DND-41 (cell line): ENCODE measurements at regions not wholly inside any gene's neighbourhood (a gene's known extent, or its start where the extent isn't known, plus 50 kb on each side); places are given as distances from the start of the nearest gene placed in this dataset.

Experiments
- ATAC-seq: fragments of 200-7000 bp; cut with Tn5 transposase; 3 replicates; pipeline ENCODE4 v1.9.1; 2021; ENCODE audit warnings: low read depth; ENCODE audit not compliant: insufficient read depth
- DNase-seq: peaks from one replicate; pipeline ENCODE4 v3.0.0-alpha.2; 2020
- H2AFZ ChIP-seq: 2 replicates; pipeline ENCODE4 v1.6.0; 2012; ENCODE audit warnings: low read depth, low read length
- H3K27ac ChIP-seq: 2 replicates; pipeline ENCODE4 v1.5.1; 2012; ENCODE audit warnings: low read length, inconsistent platforms
- H3K27me3 ChIP-seq: fragments of 200-600 bp; sonication (generic); 2 replicates; pipeline ENCODE4 v1.6.0; 2012; ENCODE audit warnings: low read length, mild to moderate bottlenecking, inconsistent platforms; ENCODE audit not compliant: insufficient read depth, poor library complexity
- H3K36me3 ChIP-seq: 2 replicates; pipeline ENCODE4 v1.5.1; 2012; ENCODE audit warnings: low read length, inconsistent platforms; ENCODE audit not compliant: insufficient read depth
- H3K4me1 ChIP-seq: 2 replicates; pipeline ENCODE4 v1.5.1; 2012; ENCODE audit warnings: mild to moderate bottlenecking, low read length; ENCODE audit not compliant: insufficient read depth
- H3K4me2 ChIP-seq: 2 replicates; pipeline ENCODE4 v1.6.0; 2012; ENCODE audit warnings: mild to moderate bottlenecking, moderate library complexity, low read length, inconsistent platforms; ENCODE audit not compliant: insufficient read depth
- H3K4me3 ChIP-seq, 2 experiments: fragments of 200-600 bp in 1 of 2; shearing (Covaris generic) in 1 of 2; 2 replicates each; pipeline ENCODE4 v1.5.1; 2012 to 2016; ENCODE audit warnings: inconsistent platforms in 2 of 2, low read length in 2 of 2, mild to moderate bottlenecking in 2 of 2, low read depth in 1 of 2, moderate library complexity in 1 of 2
- H3K79me2 ChIP-seq: 2 replicates; pipeline ENCODE4 v1.6.0; 2012; ENCODE audit warnings: low read length, inconsistent platforms; ENCODE audit not compliant: insufficient read depth
- H3K9ac ChIP-seq: 2 replicates; pipeline ENCODE4 v1.6.0; 2012; ENCODE audit warnings: low read depth, mild to moderate bottlenecking, inconsistent platforms, low read length, moderate library complexity
- H3K9me3 ChIP-seq: 2 replicates; pipeline ENCODE4 v1.5.1; 2012; ENCODE audit warnings: low read length, moderate library complexity, mild to moderate bottlenecking, inconsistent platforms; ENCODE audit not compliant: insufficient read depth, severe bottlenecking
- H4K20me1 ChIP-seq: 2 replicates; pipeline ENCODE4 v1.6.0; 2012; ENCODE audit warnings: low read length; ENCODE audit not compliant: insufficient read depth
- EZH2 ChIP-seq: IDR thresholded peaks from 3 replicates; pipeline ENCODE4 v1.6.1; 2012; ENCODE audit warnings: borderline replicate concordance, low read depth, mild to moderate bottlenecking, moderate library complexity, low read length, inconsistent platforms; ENCODE audit not compliant: severe bottlenecking
- TF ChIP-seq, protein P1 (sequence below): IDR thresholded peaks from 2 replicates; pipeline ENCODE4 v1.5.1; 2012; ENCODE audit warnings: borderline replicate concordance, low read length, moderate library complexity, mild to moderate bottlenecking; ENCODE audit not compliant: poor library complexity, severe bottlenecking; ENCODE audit errors: extremely low read depth

DNA sequence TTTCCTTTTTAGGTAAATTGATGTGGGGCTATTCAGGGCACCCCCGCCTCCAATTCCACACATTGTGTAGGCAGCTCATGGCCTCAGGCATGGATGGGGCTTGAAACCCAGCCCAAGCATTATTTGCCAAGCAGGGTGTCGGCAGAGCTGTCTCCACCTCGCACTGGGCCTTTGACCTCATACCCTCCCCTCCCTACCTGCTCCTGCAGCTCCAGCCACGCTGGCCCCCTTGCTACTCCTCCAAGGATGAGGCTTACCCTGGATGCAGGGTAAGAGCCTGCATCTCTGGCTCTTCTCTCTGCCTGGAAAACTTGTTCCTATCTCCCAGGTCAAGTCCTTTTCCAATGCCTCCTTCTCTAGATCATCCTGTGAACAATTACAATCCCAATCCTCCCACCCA is 232.6 kb downstream of the SOD2 start:
- DNase-seq (no peak), ATAC-seq (no peak)
- Histone ChIP-seq H3K9ac (no peak overlapping the region), H3K4me2 (no peak overlapping the region), H3K79me2 (no peaks in the 10 kb centered on the region), H3K4me1 (no peaks in the 10 kb centered on the region), H3K36me3 (no peaks in the 10 kb centered on the region), H4K20me1 (no peaks in the 10 kb centered on the region), H3K9me3 (no peaks in the 10 kb centered on the region), H3K4me3 (no peak overlapping the region), H3K27me3 (peaks cover 3% of the 10 kb centered on the region), H3K27ac (no peak overlapping the region), H2AFZ (no peak overlapping the region)
- TF ChIP-seq EZH2 = no peak
- TF ChIP-seq, protein P1, sequence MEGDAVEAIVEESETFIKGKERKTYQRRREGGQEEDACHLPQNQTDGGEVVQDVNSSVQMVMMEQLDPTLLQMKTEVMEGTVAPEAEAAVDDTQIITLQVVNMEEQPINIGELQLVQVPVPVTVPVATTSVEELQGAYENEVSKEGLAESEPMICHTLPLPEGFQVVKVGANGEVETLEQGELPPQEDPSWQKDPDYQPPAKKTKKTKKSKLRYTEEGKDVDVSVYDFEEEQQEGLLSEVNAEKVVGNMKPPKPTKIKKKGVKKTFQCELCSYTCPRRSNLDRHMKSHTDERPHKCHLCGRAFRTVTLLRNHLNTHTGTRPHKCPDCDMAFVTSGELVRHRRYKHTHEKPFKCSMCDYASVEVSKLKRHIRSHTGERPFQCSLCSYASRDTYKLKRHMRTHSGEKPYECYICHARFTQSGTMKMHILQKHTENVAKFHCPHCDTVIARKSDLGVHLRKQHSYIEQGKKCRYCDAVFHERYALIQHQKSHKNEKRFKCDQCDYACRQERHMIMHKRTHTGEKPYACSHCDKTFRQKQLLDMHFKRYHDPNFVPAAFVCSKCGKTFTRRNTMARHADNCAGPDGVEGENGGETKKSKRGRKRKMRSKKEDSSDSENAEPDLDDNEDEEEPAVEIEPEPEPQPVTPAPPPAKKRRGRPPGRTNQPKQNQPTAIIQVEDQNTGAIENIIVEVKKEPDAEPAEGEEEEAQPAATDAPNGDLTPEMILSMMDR = no peak

DNA sequence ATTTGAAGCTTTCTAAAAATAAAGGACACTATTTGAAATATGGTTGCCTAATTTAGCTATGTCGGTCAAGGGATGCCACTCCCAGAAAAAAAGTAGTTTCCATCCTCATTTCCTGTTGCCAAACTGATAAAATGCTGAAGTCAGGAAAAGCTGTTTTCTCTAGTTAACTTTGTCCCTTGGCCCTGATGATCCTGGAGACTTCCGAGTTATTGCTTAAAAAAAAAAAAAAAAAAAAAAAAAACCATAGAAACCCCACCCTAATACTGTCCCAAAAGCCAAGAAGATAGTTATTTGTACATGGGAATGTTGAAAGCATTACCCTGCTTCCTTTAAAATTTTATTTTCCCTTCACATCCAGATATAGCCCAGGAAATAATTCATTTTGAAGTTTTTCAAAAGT is 236.7 kb downstream of the SOD2 start:
- DNase-seq = no peak
- no peak for ATAC-seq
- no peak overlapping the region for H3K4me3 ChIP-seq
- H3K79me2 ChIP-seq = no peaks in the 10 kb centered on the region
- H4K20me1 ChIP-seq = no peaks in the 10 kb centered on the region
- H3K9ac ChIP-seq = no peak overlapping the region
- H3K4me2 ChIP-seq = no peak overlapping the region
- no peak overlapping the region for H3K27ac ChIP-seq
- no peaks in the 10 kb centered on the region for H3K36me3 ChIP-seq
- no peaks in the 10 kb centered on the region for H3K9me3 ChIP-seq
- H2AFZ ChIP-seq = no peak overlapping the region
- TF ChIP-seq, protein P1 = no peak
- TF ChIP-seq EZH2 = no peak
- H3K27me3 ChIP-seq = no peaks in the 10 kb centered on the region
- H3K4me1 ChIP-seq = no peaks in the 10 kb centered on the region

DNA sequence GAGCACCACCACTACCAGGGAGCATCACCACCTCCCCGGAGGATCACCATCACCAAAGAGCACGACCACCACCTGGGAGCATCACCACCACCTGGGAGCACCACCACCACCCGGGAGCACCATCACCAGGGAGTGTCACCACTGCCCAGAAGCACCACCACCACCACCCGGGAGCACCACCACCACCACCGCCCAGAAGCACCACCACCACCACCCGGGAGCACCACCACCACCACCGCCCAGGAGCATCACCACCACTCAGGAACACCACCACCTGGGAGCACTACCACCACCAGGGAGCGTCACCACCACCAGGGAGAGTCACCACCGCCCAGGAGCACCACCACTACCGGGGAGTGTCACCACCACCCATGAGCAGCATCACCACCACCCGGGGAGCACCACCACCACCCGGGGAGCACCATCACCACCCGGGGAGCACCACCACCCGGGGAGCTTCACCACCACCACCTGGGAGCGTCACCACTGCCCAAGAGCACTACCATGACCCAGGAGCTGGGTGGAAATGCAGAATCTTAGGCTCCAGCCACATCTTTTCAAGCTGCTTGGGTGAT is 237.3 kb downstream of the SOD2 start:
- no peaks in the 10 kb centered on the region for H3K79me2 ChIP-seq
- no peak overlapping the region for H2AFZ ChIP-seq
- H3K36me3 ChIP-seq = no peaks in the 10 kb centered on the region
- H3K9me3 ChIP-seq = no peaks in the 10 kb centered on the region
- H3K27ac ChIP-seq = no peak overlapping the region
- H3K27me3 ChIP-seq = no peaks in the 10 kb centered on the region
- H4K20me1 ChIP-seq = no peaks in the 10 kb centered on the region
- no peak overlapping the region for H3K9ac ChIP-seq
- H3K4me2 ChIP-seq = no peak overlapping the region
- H3K4me1 ChIP-seq = no peaks in the 10 kb centered on the region
- no peak overlapping the region for H3K4me3 ChIP-seq
- DNase-seq = no peak
- no peak for ATAC-seq
- TF ChIP-seq, protein P1 = no peak
- TF ChIP-seq EZH2 = no peak
